ENCODE measurements at regions not wholly inside any gene's neighbourhood (a gene's known extent, or its start where the extent isn't known, plus 50 kb on each side); places are given as distances from the start of the nearest gene placed in this dataset.

- Mint-ChIP-seq H3K9me3 (ENCODE audit: low read depth, unreplicated experiment) (peaks cover 2% of the 10 kb centered on the region), H3K4me1 (ENCODE audit: low read depth, unreplicated experiment) (peaks cover 16% of the 10 kb centered on the region), H3K36me3 (ENCODE audit: insufficient read depth, unreplicated experiment) (no peaks in the 10 kb centered on the region), H3K4me3 (ENCODE audit: low read depth, unreplicated experiment) (no peak overlapping the region), H3K27me3 (ENCODE audit: unreplicated experiment) (no peaks in the 10 kb centered on the region), H3K27ac (ENCODE audit: unreplicated experiment) (no peak overlapping the region)
- TF ChIP-seq CTCF (IDR thresholded peaks at IDR 0.05; ENCODE audit: unreplicated experiment): no peak
- intact Hi-C loops (cut with micrococcal nuclease; ENCODE audit: unreplicated experiment): no loop called here
- CTCF ChIA-PET: no interaction called here
- BruUV-seq (replicated peaks): no TSS peak
- no peak for DNase-seq
These were observed 154.1 kb upstream of the CD180 start for GRCh38 chr5:67350618-67351201.

GRCh38 chr5:67350185-67350584 is 153.6 kb upstream of the CD180 start:
- no peak for TF ChIP-seq CTCF (IDR thresholded peaks at IDR 0.05; ENCODE audit: unreplicated experiment)
- H3K27ac Mint-ChIP-seq (ENCODE audit: unreplicated experiment): no peak overlapping the region
- no peaks in the 10 kb centered on the region for H3K36me3 Mint-ChIP-seq (ENCODE audit: insufficient read depth, unreplicated experiment)
- H3K27me3 Mint-ChIP-seq (ENCODE audit: unreplicated experiment): no peaks in the 10 kb centered on the region
- peaks cover 17% of the 10 kb centered on the region for H3K4me1 Mint-ChIP-seq (ENCODE audit: low read depth, unreplicated experiment)
- intact Hi-C loops (cut with micrococcal nuclease; ENCODE audit: unreplicated experiment): no loop called here
- no TSS peak for BruUV-seq (replicated peaks)
- no peak overlapping the region for H3K4me3 Mint-ChIP-seq (ENCODE audit: low read depth, unreplicated experiment)
- CTCF ChIA-PET: interaction anchor here (0.8 kb wide), 1 partner anchor 14 kb away, joined by 3 read pairs; no protein-coding TSS in a partner anchor
- DNase-seq: no peak
- H3K9me3 Mint-ChIP-seq (ENCODE audit: low read depth, unreplicated experiment): peaks cover 3% of the 10 kb centered on the region

GRCh38 chr5:67347821-67348220 is 151.2 kb upstream of the CD180 start:
- Mint-ChIP-seq H3K36me3 (ENCODE audit: insufficient read depth, unreplicated experiment) (no peaks in the 10 kb centered on the region), H3K4me3 (ENCODE audit: low read depth, unreplicated experiment) (no peak overlapping the region), H3K9me3 (ENCODE audit: low read depth, unreplicated experiment) (peaks cover 6% of the 10 kb centered on the region), H3K27me3 (ENCODE audit: unreplicated experiment) (no peaks in the 10 kb centered on the region), H3K4me1 (ENCODE audit: low read depth, unreplicated experiment) (peaks cover 17% of the 10 kb centered on the region), H3K27ac (ENCODE audit: unreplicated experiment) (no peak overlapping the region)
- BruUV-seq (replicated peaks): no TSS peak
- no peak for TF ChIP-seq CTCF (IDR thresholded peaks at IDR 0.05; ENCODE audit: unreplicated experiment)
- intact Hi-C loops (cut with micrococcal nuclease; ENCODE audit: unreplicated experiment): no loop called here
- CTCF ChIA-PET: no interaction called here
- DNase-seq: no peak

GRCh38 chr5:67346611-67347010 is 150.0 kb upstream of the CD180 start:
- no TSS peak for BruUV-seq (replicated peaks)
- Mint-ChIP-seq H3K27ac (ENCODE audit: unreplicated experiment) (peak overlapping the region; percentile 43), H3K4me3 (ENCODE audit: low read depth, unreplicated experiment) (no peak overlapping the region), H3K27me3 (ENCODE audit: unreplicated experiment) (no peaks in the 10 kb centered on the region), H3K4me1 (ENCODE audit: low read depth, unreplicated experiment) (peaks cover 17% of the 10 kb centered on the region), H3K9me3 (ENCODE audit: low read depth, unreplicated experiment) (peaks cover 6% of the 10 kb centered on the region), H3K36me3 (ENCODE audit: insufficient read depth, unreplicated experiment) (no peaks in the 10 kb centered on the region)
- no peak for DNase-seq
- CTCF ChIA-PET: no interaction called here
- intact Hi-C loops (cut with micrococcal nuclease; ENCODE audit: unreplicated experiment): no loop called here
- TF ChIP-seq CTCF (IDR thresholded peaks at IDR 0.05; ENCODE audit: unreplicated experiment): no peak
